T-helper 2 cell treated with Interferon-gamma antibody and Interleukin-4, amounts not matched to agents 5 μg/mL and 100 μg/mL, for 36 hours (primary cell): ENCODE measurements at regions not wholly inside any gene's neighbourhood (a gene's known extent, or its start where the extent isn't known, plus 50 kb on each side); places are given as distances from the start of the nearest gene placed in this dataset.

Source experiments
- DNase-seq: peaks from one replicate; pipeline ENCODE4 v3.0.0; 2021; ENCODE audit warnings: low spot score
- H3K27ac Mint-ChIP-seq: one replicate; pipeline ENCODE4 v1.8.0; 2021; ENCODE audit warnings: mild to moderate bottlenecking, mixed read lengths
- H3K27me3 Mint-ChIP-seq: one replicate; pipeline ENCODE4 v1.8.0; 2021; ENCODE audit warnings: low read depth, mixed read lengths
- H3K36me3 Mint-ChIP-seq: one replicate; pipeline ENCODE4 v1.8.0; 2021; ENCODE audit warnings: low read depth, mixed read lengths
- H3K4me1 Mint-ChIP-seq: one replicate; pipeline ENCODE4 v1.8.0; 2021; ENCODE audit warnings: low read depth, mixed read lengths
- H3K4me3 Mint-ChIP-seq: one replicate; pipeline ENCODE4 v1.8.0; 2022; ENCODE audit warnings: mild to moderate bottlenecking, moderate library complexity, mixed read lengths
- H3K9me3 Mint-ChIP-seq: one replicate; pipeline ENCODE4 v1.8.0; 2021; ENCODE audit warnings: mixed read lengths

DNA sequence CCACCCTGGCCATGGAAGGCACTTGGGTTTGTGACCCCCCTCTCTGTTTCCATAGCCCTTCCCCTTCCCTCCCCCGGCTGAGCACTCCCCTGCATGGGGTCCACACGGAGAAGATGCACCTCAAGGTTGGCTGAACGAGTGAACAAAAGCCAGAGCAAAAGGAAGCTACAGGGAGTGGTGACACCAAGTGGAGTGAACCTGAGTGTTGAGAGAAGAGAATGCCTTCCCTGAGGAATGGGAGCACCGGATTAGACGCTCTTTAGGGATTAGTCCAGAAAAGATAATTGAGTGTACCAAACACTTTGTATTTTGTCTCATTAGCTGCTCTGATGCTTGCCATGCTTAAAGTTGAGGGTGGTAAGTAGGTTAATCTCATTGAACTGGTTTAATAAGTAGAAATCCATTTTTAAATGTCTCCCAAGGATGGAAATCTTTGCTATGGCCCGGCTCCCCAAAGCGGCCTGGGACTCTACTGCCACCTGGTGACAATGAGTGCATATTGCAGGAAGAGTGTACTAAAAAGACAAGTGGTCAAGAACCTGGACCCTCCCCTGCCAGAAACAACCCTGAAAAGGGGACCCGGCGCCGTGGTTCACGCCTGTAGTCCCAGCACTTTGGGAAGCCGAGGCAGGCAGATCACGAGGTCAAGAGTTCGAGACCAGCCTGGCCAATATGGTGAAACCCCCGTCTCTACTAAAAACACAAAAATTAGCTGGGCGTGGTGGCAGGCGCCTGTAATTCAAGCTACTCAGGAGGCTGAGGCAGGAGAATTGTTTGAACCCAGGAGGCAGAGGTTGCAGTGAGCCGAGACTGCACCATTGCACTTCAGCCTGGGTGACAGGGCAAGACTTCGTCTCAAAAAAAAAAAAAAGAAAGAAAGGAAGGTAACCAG, 150.6 kb upstream of the ZC3H12A start:
- peaks cover 4% of the 10 kb centered on the region for H3K9me3 Mint-ChIP-seq
- no peak overlapping the region for H3K4me3 Mint-ChIP-seq
- DNase-seq, result no peak
- H3K27ac Mint-ChIP-seq, result no peak overlapping the region
- H3K27me3 Mint-ChIP-seq, result peaks cover 7% of the 10 kb centered on the region
- H3K36me3 Mint-ChIP-seq, result no peaks in the 10 kb centered on the region
- H3K4me1 Mint-ChIP-seq, result no peaks in the 10 kb centered on the region

DNA sequence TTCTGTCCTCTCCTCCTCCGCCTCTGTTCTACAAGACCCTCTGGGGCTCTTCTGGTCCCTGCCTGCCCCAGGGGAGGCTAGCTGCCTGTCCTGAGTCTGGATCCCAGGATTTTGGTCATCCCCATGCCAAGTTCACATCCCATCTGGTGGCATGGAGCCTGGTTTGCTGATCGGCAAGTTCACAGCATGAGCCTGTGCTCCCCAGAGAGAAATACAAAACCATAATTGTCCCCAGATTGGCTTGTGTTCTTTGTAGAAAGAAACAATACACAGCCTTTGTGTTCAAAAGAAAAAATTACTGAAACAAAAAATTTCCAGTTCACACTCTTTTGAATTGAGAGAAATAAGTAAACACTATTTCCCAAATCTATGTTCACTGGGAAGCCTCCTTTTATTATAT, 149.4 kb upstream of the ZC3H12A start:
- Mint-ChIP-seq H3K27me3 (no peaks in the 10 kb centered on the region), H3K27ac (no peak overlapping the region), H3K4me1 (no peaks in the 10 kb centered on the region), H3K36me3 (no peaks in the 10 kb centered on the region), H3K4me3 (no peak overlapping the region), H3K9me3 (peaks cover 4% of the 10 kb centered on the region)
- no peak for DNase-seq

DNA sequence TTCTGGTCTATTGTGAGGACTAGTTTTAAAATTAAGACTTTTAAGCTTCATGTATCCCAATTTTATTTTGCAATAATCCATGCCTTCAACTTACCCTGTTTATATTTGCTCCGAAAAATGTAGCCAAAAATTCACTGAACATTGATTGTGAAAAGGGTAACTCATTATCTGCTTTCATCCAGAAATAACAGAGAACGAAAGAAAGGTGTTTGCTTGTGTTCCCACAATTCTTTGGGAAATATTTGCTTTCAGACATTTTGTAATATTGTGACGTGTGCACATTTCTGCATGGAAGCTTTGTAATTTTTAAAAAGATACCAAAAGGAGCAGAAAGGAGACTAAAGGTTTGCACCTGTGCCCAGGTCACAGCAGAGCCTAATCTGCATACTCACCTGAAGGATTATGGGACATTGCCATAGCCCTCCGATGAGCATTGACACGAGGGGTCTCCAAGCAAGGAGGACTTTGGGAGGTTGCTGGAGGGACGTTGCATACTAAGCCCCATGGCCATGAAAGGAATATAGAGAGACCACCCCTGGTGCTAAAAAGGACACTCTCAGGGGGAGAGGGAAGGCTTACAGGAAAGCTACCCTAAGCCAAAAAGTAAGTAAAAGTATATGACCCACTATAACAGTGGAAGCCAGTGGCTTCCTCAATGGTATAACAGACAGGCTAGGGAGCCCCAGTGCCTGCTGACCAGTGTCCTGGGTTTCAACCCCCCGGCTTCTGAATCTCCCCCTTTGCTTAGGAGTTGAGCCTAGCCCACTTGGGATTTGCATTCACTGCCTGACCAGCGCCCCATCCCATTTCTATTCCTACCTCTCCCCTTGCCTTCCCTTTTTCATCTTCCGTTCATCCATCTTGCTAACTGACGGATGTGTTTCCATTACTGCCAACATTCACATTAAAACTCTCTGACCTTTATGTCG, 148.6 kb upstream of the ZC3H12A start:
- DNase-seq, result no peak
- Mint-ChIP-seq H3K4me3 (no peak overlapping the region), H3K27me3 (no peaks in the 10 kb centered on the region), H3K27ac (no peak overlapping the region), H3K36me3 (no peaks in the 10 kb centered on the region), H3K4me1 (no peaks in the 10 kb centered on the region), H3K9me3 (peaks cover 4% of the 10 kb centered on the region)

DNA sequence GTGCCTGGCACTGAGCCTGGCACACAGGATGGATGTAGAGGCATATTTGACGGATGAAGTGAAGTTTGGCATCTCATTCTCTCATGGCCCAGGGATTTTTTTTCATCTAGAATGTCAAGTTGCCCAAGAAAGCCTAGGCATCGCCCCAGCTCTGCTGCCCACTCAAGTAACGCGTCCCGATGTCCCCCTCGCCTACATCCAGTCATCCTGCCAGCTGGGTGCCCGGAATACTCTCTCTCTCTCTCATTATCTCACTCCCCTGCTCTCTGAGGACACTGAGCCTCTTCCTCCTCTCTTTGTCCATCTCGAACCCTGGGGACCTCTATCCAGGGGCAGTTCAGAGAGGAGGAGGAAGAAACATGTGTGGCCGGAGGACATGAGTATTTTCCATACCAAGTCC, 142.3 kb upstream of the ZC3H12A start:
- Mint-ChIP-seq H3K4me3 (no peak overlapping the region), H3K4me1 (no peaks in the 10 kb centered on the region), H3K36me3 (no peaks in the 10 kb centered on the region), H3K9me3 (no peaks in the 10 kb centered on the region), H3K27me3 (no peaks in the 10 kb centered on the region), H3K27ac (no peak overlapping the region)
- DNase-seq, result no peak

DNA sequence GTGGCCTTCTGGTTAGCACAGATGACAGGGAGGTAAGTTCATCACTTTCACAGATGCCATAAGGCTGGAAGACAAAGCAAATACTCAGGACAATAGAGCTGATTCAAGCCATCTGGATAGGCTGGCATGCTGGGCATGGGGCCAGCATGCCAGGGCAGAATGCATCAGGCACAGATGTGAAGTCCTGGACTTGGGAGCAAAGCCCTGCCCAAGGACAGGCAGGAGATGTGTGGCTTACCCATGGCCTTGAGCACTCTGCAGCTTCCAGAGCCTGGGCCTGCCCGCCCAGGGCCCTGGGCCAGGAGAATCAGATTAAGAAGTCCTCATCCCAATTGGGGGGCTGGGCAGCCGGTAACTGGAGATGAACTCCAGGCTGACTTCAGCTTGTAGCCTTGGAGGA, 135.7 kb upstream of the ZC3H12A start:
- Mint-ChIP-seq H3K4me3 (no peak overlapping the region), H3K9me3 (no peaks in the 10 kb centered on the region), H3K27me3 (no peaks in the 10 kb centered on the region), H3K27ac (no peak overlapping the region), H3K36me3 (no peaks in the 10 kb centered on the region), H3K4me1 (no peaks in the 10 kb centered on the region)
- DNase-seq, result no peak

DNA sequence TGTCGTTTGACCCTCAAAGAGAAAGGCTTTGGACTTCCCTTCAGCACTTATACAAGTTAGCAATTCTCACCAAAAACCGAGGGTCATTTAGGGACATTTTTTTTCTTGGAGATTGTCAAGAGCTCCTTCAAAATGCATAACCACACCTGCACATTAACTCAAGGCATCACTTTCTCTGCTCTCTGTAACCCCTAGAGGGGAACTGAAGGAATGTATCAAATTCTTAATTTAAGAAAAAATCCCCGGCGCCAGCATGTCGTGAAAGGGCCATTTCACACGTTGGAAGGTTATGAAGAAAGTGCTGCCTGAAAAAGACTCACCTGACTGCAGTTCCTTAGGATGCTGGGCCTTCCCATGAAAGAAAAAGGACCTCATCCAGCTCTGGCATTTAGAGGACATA, 131.6 kb upstream of the ZC3H12A start:
- Mint-ChIP-seq H3K9me3 (no peaks in the 10 kb centered on the region), H3K27me3 (no peaks in the 10 kb centered on the region), H3K36me3 (no peaks in the 10 kb centered on the region), H3K4me1 (no peaks in the 10 kb centered on the region), H3K27ac (no peak overlapping the region), H3K4me3 (no peak overlapping the region)
- no peak for DNase-seq

DNA sequence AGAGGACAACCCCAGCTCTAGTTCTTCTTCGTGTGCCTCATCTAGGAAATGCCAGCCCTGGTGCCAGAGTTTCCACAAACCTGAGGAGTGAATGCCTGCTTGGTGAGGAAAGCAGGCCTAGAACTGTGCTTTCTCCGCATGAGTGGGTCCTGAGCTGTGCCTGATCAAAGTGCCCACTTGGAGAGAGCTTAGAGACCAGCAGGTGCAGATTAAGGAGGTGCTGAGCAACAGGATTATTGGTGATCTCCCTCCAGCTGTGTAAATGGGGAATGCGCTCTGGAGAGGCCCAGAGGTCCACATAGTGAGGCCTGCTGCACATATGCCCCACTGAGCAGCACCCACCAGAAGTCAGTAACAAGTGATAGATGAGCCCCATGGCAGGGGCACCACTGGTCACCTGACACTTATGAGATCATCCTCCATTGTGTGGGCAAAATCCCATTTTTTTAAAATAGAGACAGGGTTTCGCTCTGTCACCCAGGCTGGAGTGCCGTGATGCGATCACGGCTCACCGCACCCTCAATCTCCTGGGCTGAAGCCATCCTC, 127.2 kb upstream of the ZC3H12A start:
- Mint-ChIP-seq H3K27me3 (no peaks in the 10 kb centered on the region), H3K27ac (no peak overlapping the region), H3K36me3 (no peaks in the 10 kb centered on the region), H3K4me1 (no peaks in the 10 kb centered on the region), H3K9me3 (no peaks in the 10 kb centered on the region), H3K4me3 (no peak overlapping the region)
- no peak for DNase-seq

DNA sequence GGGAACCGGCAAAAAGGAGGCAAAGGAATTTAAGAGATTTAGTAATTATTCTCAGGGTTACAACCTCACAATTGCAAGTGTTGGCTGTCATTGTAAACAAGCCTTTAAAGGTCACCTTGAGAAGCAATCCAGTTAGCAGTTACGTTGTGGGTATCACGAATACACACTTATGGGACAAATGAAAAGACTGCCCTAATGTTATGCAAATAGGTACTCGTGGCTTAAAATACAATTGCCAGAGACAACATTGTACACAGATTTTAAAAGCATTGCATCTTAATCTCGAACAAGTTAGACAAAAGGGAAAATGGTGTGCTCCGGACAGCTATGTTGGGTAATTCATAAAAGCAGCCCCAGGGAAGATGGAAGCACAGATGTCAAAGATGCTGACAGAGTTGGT, 120.5 kb upstream of the ZC3H12A start:
- no peak overlapping the region for H3K27ac Mint-ChIP-seq
- H3K4me3 Mint-ChIP-seq, result no peak overlapping the region
- no peaks in the 10 kb centered on the region for H3K9me3 Mint-ChIP-seq
- H3K27me3 Mint-ChIP-seq, result peaks cover 2% of the 10 kb centered on the region
- no peak for DNase-seq
- no peaks in the 10 kb centered on the region for H3K36me3 Mint-ChIP-seq
- H3K4me1 Mint-ChIP-seq, result no peaks in the 10 kb centered on the region

GRCh38 chr1:37354876-37355650, 119.3 kb upstream of the ZC3H12A start:
- Mint-ChIP-seq H3K27ac (no peak overlapping the region), H3K4me3 (no peak overlapping the region), H3K27me3 (peaks cover 2% of the 10 kb centered on the region)

DNA sequence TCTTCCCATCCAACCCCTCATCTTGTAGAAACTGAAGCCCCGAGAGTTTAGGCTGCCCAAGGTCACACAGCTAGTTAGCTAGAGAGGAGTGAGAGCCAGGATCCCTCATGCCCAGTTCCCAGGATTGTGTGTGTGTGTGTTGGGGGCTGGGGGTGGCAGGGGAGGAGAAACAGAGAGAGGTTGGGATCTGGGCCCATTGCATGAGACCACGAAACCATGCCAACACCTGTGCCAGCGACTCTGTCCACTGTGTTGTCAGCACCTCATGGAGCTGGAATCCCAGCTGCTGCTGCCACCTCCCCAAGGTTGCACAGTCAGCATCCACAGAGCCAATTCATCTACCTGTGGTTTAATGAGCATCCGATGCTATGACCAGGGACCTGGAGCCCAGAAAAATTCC, 115.4 kb upstream of the ZC3H12A start:
- Mint-ChIP-seq H3K36me3 (no peaks in the 10 kb centered on the region), H3K4me3 (no peak overlapping the region), H3K27me3 (peaks cover 2% of the 10 kb centered on the region), H3K9me3 (no peaks in the 10 kb centered on the region), H3K27ac (no peak overlapping the region), H3K4me1 (no peaks in the 10 kb centered on the region)
- no peak for DNase-seq

More at GRCh38 chr1:37354876-37355650, 119.3 kb upstream of the ZC3H12A start:
- no peaks in the 10 kb centered on the region for H3K9me3 Mint-ChIP-seq
- H3K36me3 Mint-ChIP-seq, result no peaks in the 10 kb centered on the region
- H3K4me1 Mint-ChIP-seq, result no peaks in the 10 kb centered on the region
- no peak for DNase-seq

DNA sequence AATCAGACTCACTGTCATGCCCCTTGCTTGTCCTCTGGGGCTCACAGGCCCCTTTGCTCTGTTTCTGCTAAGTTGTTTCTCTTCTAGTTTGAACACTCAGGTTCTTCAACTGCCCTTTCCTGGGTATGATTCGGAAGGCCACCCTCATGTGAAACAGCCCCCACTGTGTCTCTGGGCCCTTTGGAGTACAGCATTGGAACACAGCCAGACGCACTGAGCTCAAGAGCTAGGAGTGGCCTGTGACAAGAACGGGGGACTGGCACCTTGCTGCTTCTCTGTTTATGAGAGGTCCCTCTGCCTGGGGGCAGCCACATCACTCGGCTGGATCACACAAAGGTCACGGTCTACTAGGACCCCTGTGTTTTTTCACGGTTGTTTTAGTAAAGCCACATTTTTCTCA, 114.4 kb upstream of the ZC3H12A start:
- Mint-ChIP-seq H3K27ac (no peak overlapping the region), H3K4me3 (no peak overlapping the region), H3K9me3 (no peaks in the 10 kb centered on the region), H3K36me3 (no peaks in the 10 kb centered on the region), H3K27me3 (peaks cover 2% of the 10 kb centered on the region), H3K4me1 (no peaks in the 10 kb centered on the region)
- DNase-seq, result no peak

DNA sequence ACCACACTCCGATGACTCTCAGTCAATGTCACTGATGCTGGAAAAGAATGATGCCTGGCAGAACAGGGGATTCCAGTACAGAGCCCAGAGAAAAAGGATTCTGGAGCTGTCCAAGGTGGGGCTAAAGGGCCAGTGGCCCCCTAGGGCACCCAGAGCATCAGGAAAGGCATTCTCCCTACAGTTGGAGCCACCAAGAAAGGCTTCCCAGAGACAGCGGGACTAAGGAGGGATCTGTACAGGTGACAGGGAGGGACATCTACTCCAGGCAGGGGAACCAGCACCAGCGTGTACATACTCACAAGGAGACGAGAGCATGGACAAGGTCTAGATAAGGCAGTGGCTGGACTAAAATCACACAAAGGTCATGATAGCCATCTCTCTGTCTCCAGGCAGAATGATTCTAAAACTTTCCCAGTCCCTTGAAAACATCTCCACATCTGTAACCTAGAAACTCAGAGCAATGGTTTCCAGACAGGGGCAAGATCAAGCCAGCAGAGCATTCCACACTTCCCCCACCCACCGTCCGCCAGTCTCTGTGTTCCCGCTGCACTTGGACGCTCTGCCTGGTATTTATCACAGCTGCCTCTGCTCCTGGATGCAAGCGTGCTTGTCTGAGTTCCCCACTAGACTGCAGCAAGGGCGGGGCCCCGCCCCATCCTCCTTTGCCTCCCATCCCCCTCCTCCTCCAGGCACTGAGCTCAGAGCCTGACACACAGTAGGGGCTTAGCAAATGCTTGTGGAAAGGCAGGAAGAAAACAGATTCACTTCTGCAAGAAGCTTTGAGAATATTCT, 111.6 kb upstream of the ZC3H12A start:
- no peak overlapping the region for H3K27ac Mint-ChIP-seq
- H3K27me3 Mint-ChIP-seq, result peaks cover 2% of the 10 kb centered on the region
- DNase-seq, result no peak
- no peaks in the 10 kb centered on the region for H3K36me3 Mint-ChIP-seq
- no peaks in the 10 kb centered on the region for H3K9me3 Mint-ChIP-seq
- no peaks in the 10 kb centered on the region for H3K4me1 Mint-ChIP-seq
- H3K4me3 Mint-ChIP-seq, result no peak overlapping the region

DNA sequence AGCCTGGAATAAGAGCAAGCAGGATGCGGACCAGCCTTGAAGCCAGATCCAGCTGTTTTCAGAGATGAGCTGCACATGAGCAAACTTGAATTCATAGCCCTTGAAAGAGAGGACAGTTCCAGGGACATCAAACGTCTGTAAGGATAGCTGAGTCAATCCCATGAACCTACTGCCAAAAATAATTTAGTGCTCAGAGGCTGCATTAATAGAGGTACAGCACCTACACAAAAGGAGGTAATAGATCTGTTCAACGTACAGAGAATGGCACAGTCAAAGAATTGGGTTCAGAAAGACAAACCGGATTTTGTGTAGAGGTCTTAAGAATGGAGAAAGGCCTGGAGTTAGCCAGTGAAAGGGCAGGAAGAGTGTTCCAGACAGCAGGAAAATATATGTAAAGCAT, 110.8 kb upstream of the ZC3H12A start:
- Mint-ChIP-seq H3K4me1 (no peaks in the 10 kb centered on the region), H3K4me3 (no peak overlapping the region), H3K27ac (no peak overlapping the region), H3K9me3 (no peaks in the 10 kb centered on the region), H3K27me3 (peaks cover 2% of the 10 kb centered on the region), H3K36me3 (no peaks in the 10 kb centered on the region)
- DNase-seq, result no peak
